Left ventricle myocardium superior (tissue), 1 donor: ENCODE measurements at regions not wholly inside any gene's neighbourhood (a gene's known extent, or its start where the extent isn't known, plus 50 kb on each side); places are given as distances from the start of the nearest gene placed in this dataset.
A peak's percentile ranks its signal among the peaks of the same experiment; 100 is the strongest.
"Not testable (repeated sequence)": the region's sequence is repeated elsewhere in the genome, so short reads cannot be mapped to it uniquely, and the experiment has no call there.

Source experiments
- ATAC-seq: fragments of 200-7000 bp; cut with Tn5 transposase; one replicate; pipeline ENCODE4 v1.9.1; 2020; ENCODE audit warnings: mild to moderate bottlenecking, moderate library complexity
- DNase-seq: peaks from one replicate; pipeline ENCODE4 v3.0.0-alpha.2; 2020
- intact Hi-C: fragments of 100-400 bp; cut with micrococcal nuclease; formaldehyde crosslinking; loops from one replicate; pipeline ENCODE4 v1.11.0; 2022
- donor health status: DM: no; HTN: yes; CAD: no; lungs with severe emphysema.

- ATAC-seq (no peak), DNase-seq (no peak)
- intact Hi-C loops: no loop called here
These were observed 51.8 kb downstream of the POM121L12 start for GRCh38 chr7:53087274-53087673.

- ATAC-seq (no peak), DNase-seq (no peak)
- intact Hi-C loops: no loop called here
These were observed 58.8 kb downstream of the POM121L12 start for GRCh38 chr7:53094191-53094590.

DNA sequence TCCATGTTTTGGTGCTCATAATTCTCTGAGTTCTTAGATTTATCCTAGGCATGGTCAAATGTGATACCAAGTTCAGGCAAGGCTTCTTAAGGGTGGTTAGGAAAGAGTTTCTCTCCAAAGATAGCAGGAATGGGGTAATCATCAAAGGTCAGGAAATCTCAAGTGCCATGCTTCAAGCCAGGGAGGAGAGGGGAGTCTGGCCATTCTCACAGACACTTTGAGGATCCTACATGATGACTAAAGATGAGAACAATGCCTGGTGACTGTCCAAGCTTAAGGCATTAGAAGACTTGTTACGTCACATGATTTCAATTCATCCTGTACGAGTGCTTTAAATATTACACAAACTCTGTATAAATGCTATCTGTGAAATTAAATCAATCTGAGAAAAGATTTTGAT lies 59.4 kb downstream of the POM121L12 start:
- DNase-seq (no peak), ATAC-seq (no peak)
- intact Hi-C loops: no loop called here

GRCh38 chr7:53095731-53096501 lies 60.5 kb downstream of the POM121L12 start:
- no peak for ATAC-seq
- DNase-seq: no peak
- intact Hi-C loops: no loop called here

GRCh38 chr7:53100091-53100490 lies 64.7 kb downstream of the POM121L12 start:
- ATAC-seq: no peak
- intact Hi-C loops: no loop called here
- DNase-seq: no peak

GRCh38 chr7:53101026-53101425 lies 65.6 kb downstream of the POM121L12 start:
- intact Hi-C loops: no loop called here
- no peak for DNase-seq
- ATAC-seq: no peak

GRCh38 chr7:53110425-53110824 lies 75.0 kb downstream of the POM121L12 start:
- intact Hi-C loops: no loop called here

GRCh38 chr7:53111031-53111430 lies 75.6 kb downstream of the POM121L12 start:
- DNase-seq (no peak), ATAC-seq (peak; percentile 88)
- intact Hi-C loops: no loop called here

More at GRCh38 chr7:53110425-53110824, 75.0 kb downstream of the POM121L12 start:
- ATAC-seq: no peak
- no peak for DNase-seq

DNA sequence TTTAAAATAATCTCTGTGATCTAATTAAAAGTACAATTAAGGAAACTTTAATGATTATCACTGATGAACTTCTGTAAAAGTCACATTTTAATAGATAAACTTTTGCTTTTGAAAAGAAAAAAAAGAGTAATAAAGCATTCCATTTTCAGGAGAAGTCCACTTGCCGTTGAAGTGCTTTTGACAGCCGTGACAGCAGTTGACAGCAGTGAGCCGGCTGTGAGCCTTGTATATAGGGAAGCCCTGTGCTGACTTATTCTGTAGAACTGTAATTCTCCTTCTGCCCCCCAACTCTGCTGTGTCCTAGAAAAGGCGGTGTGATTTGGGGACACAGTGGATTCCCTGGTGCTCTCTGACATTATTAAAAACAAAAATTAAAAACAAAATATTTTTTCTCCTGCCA lies 78.0 kb downstream of the POM121L12 start:
- intact Hi-C loops: no loop called here
- DNase-seq (no peak), ATAC-seq (no peak)

GRCh38 chr7:53119514-53119941 lies 84.1 kb downstream of the POM121L12 start:
- no peak for ATAC-seq
- intact Hi-C loops: no loop called here
- no peak for DNase-seq

DNA sequence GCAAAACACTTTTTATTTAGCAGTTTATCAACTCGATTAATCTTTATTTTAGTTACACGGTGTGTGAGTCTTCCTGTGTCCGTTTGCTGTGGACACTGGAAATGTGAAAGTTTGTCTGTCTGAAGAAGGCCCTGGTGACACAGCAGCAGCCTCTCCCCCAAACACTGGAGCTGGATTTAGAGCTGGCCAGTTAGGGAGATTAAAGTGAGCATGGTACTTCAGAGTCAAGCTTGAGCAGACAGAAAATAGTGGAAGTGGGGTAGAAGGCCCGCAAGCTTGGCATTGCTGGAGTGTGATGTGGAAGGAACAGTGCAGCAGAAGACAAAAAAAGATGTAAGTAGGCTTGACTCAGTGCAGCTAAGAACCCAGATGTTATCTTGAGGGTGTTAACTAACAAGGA lies 85.9 kb downstream of the POM121L12 start:
- no peak for DNase-seq
- intact Hi-C loops: no loop called here
- no peak for ATAC-seq

- intact Hi-C loops: no loop called here
- DNase-seq (no peak), ATAC-seq (no peak)
These were observed 96.3 kb downstream of the POM121L12 start for GRCh38 chr7:53131697-53132096.

- intact Hi-C loops: no loop called here
- DNase-seq: no peak
- ATAC-seq: no peak
These were observed 116.1 kb downstream of the POM121L12 start for GRCh38 chr7:53151496-53151895.

GRCh38 chr7:53187184-53187583 lies 151.8 kb downstream of the POM121L12 start:
- intact Hi-C loops, DNase-seq, ATAC-seq: not testable (repeated sequence)

DNA sequence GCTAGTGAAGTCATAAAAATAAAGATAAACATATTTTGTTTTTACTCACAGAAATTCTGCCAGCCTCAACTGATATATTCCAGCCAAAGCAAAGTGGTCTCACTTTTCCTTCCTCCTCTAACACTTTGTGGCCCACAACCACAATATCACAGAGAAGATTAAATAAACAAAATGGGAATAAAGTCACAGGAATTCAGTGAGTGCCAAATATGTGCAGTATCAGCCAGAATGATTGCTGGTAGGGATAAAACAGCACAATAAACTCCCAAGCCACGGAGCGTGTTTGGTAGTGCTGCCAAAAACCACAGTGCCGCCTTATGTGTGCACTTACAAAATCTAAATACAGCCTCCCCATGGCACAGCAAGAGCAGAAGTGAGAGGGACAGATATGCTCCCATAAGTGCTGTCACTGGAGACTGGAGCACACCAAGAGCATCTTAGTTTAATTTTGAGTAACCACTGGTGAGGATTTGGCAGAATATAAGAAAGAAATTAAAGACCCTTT lies 155.8 kb downstream of the POM121L12 start:
- DNase-seq: no peak
- ATAC-seq: no peak
- intact Hi-C loops: no loop called here

GRCh38 chr7:53191836-53192443 lies 156.5 kb downstream of the POM121L12 start:
- ATAC-seq (no peak), DNase-seq (no peak)
- intact Hi-C loops: no loop called here

- DNase-seq: no peak
- no peak for ATAC-seq
- intact Hi-C loops: no loop called here
These were observed 169.6 kb downstream of the POM121L12 start for GRCh38 chr7:53205006-53205405.

GRCh38 chr7:53209129-53209528 lies 173.7 kb downstream of the POM121L12 start:
- DNase-seq: no peak
- no peak for ATAC-seq
- intact Hi-C loops: no loop called here

GRCh38 chr7:53214463-53214862 lies 179.0 kb downstream of the POM121L12 start:
- intact Hi-C loops: no loop called here
- no peak for DNase-seq
- ATAC-seq: no peak

DNA sequence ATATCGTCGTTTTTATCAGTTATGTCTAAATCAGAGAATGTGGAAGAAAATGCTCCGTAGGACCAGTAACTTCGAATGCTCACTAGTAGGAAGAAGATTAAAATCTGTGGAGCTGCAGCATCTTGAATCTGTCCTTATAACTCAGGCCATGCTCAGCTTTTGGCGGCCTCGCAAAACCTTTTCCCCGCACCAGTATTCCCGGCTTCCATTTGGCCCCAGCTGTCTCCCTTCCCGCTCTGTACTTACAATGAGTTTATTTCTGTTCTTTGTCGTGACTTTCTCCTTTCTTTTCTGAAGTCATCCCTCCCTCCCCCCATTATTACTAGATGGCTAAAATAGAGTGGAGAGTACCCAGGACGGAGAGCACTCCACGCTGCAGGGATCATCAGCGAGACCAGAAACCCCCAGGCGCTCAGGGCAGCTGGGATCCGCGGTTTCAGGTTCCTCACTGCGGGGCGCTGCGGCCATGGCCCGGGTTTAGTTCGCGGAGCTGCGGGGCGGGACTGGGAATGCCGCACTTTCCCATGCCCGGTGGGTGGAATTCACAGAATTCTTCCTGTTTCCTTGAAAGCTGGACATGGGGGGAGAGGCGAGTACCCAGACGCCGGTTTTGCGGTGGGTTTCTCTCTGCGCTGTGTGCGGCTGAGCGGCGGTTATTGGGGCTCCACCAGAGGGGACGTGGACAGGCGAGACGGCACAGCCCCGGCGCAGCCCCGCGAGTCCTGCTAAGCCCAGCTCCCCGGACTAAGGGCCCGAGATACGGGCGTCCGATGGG lies 183.5 kb downstream of the POM121L12 start:
- peak; percentile 83 for ATAC-seq
- intact Hi-C loops: no loop called here
- DNase-seq: peak; percentile 38
